HepG2 (cell line): ENCODE measurements at regions not wholly inside any gene's neighbourhood (a gene's known extent, or its start where the extent isn't known, plus 50 kb on each side); places are given as distances from the start of the nearest gene placed in this dataset.

ENCODE experiments used
- ARID5B ChIP-seq: IDR thresholded peaks from 2 replicates; pipeline ENCODE4 v1.4.0; 2020; ENCODE audit warnings: mild to moderate bottlenecking, missing genetic modification reagents
- NR2F1 ChIP-seq, 2 experiments: fragments of 450-650 bp in 1 of 2; formaldehyde crosslinking in 1 of 2; IDR thresholded peaks; 2 replicates each; pipeline versions ENCODE4 v1.5.0 to v1.6.1; 2016 to 2020; ENCODE audit warnings: mild to moderate bottlenecking in 1 of 2, missing compliant biosample characterization in 1 of 2, missing genetic modification reagents in 1 of 2, moderate library complexity in 1 of 2
- SIN3A ChIP-seq: IDR thresholded peaks from 2 replicates; pipeline ENCODE4 v1.6.1; 2011; ENCODE audit warnings: low read depth, mild to moderate bottlenecking, control low read depth, low read length, borderline replicate concordance
- SOX5 ChIP-seq: IDR thresholded peaks from 2 replicates; pipeline ENCODE4 v1.6.1; 2016; ENCODE audit warnings: borderline replicate concordance
- TRAFD1 ChIP-seq: sonication (generic); formaldehyde crosslinking; IDR thresholded peaks from 2 replicates; pipeline ENCODE4 v1.5.1; 2020; ENCODE audit warnings: missing genetic modification reagents, mild to moderate bottlenecking, borderline replicate concordance
- ZNF609 ChIP-seq: sonication (generic); formaldehyde crosslinking; IDR thresholded peaks from 2 replicates; pipeline ENCODE4 v1.4.0; 2020; ENCODE audit warnings: mild to moderate bottlenecking, missing genetic modification reagents, borderline replicate concordance
- ZNF720 ChIP-seq: sonication (generic); formaldehyde crosslinking; IDR thresholded peaks from 2 replicates; pipeline ENCODE4 v1.4.0; 2020; ENCODE audit warnings: missing genetic modification reagents
- ZNF775 ChIP-seq: sonication (generic); formaldehyde crosslinking; IDR thresholded peaks from 2 replicates; pipeline ENCODE4 v1.4.0; 2020; ENCODE audit warnings: missing genetic modification reagents, mild to moderate bottlenecking, moderate library complexity, borderline replicate concordance
- TF ChIP-seq, protein P1 (sequence below): sonication (generic); formaldehyde crosslinking; IDR thresholded peaks from 2 replicates; pipeline ENCODE4 v1.5.0; 2020; ENCODE audit warnings: mild to moderate bottlenecking, missing genetic modification reagents, borderline replicate concordance

- TF ChIP-seq ARID5B (CRISPR knock-in tag) (peak; percentile 88), SIN3A (no peak), ZNF609 (CRISPR knock-in tag) (peak; percentile 83; the same call in 1 of the 2 replicates), NR2F1 (CRISPR knock-in tag; IDR thresholded peaks at IDR 0.05) (peak in 1 of 2 experiments; percentile 40; a peak in 1 of 4 replicates), SOX5 (CRISPR knock-in tag) (peak; percentile 68), ZNF720 (no peak), ZNF775 (CRISPR knock-in tag) (no peak), TRAFD1 (CRISPR knock-in tag) (no peak)
- TF ChIP-seq, protein P1, sequence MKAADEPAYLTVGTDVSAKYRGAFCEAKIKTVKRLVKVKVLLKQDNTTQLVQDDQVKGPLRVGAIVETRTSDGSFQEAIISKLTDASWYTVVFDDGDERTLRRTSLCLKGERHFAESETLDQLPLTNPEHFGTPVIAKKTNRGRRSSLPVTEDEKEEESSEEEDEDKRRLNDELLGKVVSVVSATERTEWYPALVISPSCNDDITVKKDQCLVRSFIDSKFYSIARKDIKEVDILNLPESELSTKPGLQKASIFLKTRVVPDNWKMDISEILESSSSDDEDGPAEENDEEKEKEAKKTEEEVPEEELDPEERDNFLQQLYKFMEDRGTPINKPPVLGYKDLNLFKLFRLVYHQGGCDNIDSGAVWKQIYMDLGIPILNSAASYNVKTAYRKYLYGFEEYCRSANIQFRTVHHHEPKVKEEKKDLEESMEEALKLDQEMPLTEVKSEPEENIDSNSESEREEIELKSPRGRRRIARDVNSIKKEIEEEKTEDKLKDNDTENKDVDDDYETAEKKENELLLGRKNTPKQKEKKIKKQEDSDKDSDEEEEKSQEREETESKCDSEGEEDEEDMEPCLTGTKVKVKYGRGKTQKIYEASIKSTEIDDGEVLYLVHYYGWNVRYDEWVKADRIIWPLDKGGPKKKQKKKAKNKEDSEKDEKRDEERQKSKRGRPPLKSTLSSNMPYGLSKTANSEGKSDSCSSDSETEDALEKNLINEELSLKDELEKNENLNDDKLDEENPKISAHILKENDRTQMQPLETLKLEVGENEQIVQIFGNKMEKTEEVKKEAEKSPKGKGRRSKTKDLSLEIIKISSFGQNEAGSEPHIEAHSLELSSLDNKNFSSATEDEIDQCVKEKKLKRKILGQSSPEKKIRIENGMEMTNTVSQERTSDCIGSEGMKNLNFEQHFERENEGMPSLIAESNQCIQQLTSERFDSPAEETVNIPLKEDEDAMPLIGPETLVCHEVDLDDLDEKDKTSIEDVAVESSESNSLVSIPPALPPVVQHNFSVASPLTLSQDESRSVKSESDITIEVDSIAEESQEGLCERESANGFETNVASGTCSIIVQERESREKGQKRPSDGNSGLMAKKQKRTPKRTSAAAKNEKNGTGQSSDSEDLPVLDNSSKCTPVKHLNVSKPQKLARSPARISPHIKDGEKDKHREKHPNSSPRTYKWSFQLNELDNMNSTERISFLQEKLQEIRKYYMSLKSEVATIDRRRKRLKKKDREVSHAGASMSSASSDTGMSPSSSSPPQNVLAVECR (CRISPR knock-in tag), result peak; percentile 36; the same call in 1 of the 2 replicates
These were observed 79.6 kb upstream of the SLC6A6 start (continued) for GRCh38 chr3:14322667-14323295.
